ENCODE measurements at regions not wholly inside any gene's neighbourhood (a gene's known extent, or its start where the extent isn't known, plus 50 kb on each side); places are given as distances from the start of the nearest gene placed in this dataset.

GRCh38 chr10:109480836-109481235 lies 442.5 kb downstream of the XPNPEP1 start:
- TF ChIP-seq, protein P1, sequence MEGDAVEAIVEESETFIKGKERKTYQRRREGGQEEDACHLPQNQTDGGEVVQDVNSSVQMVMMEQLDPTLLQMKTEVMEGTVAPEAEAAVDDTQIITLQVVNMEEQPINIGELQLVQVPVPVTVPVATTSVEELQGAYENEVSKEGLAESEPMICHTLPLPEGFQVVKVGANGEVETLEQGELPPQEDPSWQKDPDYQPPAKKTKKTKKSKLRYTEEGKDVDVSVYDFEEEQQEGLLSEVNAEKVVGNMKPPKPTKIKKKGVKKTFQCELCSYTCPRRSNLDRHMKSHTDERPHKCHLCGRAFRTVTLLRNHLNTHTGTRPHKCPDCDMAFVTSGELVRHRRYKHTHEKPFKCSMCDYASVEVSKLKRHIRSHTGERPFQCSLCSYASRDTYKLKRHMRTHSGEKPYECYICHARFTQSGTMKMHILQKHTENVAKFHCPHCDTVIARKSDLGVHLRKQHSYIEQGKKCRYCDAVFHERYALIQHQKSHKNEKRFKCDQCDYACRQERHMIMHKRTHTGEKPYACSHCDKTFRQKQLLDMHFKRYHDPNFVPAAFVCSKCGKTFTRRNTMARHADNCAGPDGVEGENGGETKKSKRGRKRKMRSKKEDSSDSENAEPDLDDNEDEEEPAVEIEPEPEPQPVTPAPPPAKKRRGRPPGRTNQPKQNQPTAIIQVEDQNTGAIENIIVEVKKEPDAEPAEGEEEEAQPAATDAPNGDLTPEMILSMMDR (IDR thresholded peaks at IDR 0.05), result no peak
- TF ChIP-seq POLR2A (IDR thresholded peaks at IDR 0.05), result no peak
- no peak for TF ChIP-seq EP300 (IDR thresholded peaks at IDR 0.05)

Data from ovary (tissue), 3 donors.